K562 (cell line): ENCODE measurements at regions not wholly inside any gene's neighbourhood (a gene's known extent, or its start where the extent isn't known, plus 50 kb on each side); places are given as distances from the start of the nearest gene placed in this dataset.

ENCODE experiments used
- CEBPG ChIP-seq, 3 experiments: fragments of 200-800 bp in 1 of 3; sonication (Bioruptor generic) in 1 of 3; sonication (generic) in 1 of 3; formaldehyde crosslinking in 1 of 3; IDR thresholded peaks in 2 of 3; conservative IDR thresholded peaks in 1 of 3; 2 replicates each; pipeline versions ENCODE4 v1.6.1 to v1.8.0; 2016 to 2022; ENCODE audit warnings: missing compliant biosample characterization in 2 of 3, missing genetic modification characterization in 2 of 3, mild to moderate bottlenecking in 1 of 3, missing genetic modification reagents in 1 of 3
- GABPA ChIP-seq: fragments of 200-800 bp; sonication (Bioruptor generic); conservative IDR thresholded peaks from 2 replicates; pipeline ENCODE4 v1.6.1; 2016; ENCODE audit warnings: low read depth, missing genetic modification characterization, missing compliant biosample characterization
- TF ChIP-seq, protein P1 (sequence below), 3 experiments: IDR thresholded peaks in 2 of 3; conservative IDR thresholded peaks in 1 of 3; 2 replicates each; pipeline ENCODE4 v1.5.1; 2011 to 2012; ENCODE audit warnings: low read length in 3 of 3, mild to moderate bottlenecking in 3 of 3, control low read depth in 2 of 3, improper control_type of control experiment in 1 of 3, inconsistent platforms in 1 of 3, low read depth in 1 of 3, mixed read lengths in 1 of 3, moderate library complexity in 1 of 3; ENCODE audit not compliant: insufficient read depth in 2 of 3
- TF ChIP-seq, protein P2 (sequence below): sonication (generic); formaldehyde crosslinking; IDR thresholded peaks from 2 replicates; pipeline ENCODE4 v1.5.0; 2020; ENCODE audit warnings: missing genetic modification reagents

DNA sequence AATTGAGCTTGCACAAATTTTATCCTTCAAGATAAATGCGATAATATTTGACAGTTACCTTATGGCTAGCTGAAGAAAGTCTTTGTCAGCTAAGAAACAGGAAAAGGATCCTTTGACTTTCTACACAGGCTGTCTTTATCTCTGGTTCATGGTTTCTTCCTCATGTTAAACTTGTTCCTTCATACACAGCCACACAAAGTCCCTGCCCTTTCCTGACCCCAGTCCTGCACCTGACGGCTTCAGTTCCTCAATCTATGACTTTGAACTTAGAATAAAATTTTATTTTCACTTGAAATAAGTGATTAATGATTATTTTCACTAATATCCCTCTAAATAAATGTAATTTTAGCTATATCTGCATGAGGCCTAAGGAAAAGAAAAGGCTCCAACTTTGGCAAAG is 77.8 kb upstream of the PRSS1 start:
- TF ChIP-seq, protein P1, sequence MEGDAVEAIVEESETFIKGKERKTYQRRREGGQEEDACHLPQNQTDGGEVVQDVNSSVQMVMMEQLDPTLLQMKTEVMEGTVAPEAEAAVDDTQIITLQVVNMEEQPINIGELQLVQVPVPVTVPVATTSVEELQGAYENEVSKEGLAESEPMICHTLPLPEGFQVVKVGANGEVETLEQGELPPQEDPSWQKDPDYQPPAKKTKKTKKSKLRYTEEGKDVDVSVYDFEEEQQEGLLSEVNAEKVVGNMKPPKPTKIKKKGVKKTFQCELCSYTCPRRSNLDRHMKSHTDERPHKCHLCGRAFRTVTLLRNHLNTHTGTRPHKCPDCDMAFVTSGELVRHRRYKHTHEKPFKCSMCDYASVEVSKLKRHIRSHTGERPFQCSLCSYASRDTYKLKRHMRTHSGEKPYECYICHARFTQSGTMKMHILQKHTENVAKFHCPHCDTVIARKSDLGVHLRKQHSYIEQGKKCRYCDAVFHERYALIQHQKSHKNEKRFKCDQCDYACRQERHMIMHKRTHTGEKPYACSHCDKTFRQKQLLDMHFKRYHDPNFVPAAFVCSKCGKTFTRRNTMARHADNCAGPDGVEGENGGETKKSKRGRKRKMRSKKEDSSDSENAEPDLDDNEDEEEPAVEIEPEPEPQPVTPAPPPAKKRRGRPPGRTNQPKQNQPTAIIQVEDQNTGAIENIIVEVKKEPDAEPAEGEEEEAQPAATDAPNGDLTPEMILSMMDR (IDR thresholded peaks at IDR 0.05 in 2 of 3, conservative IDR thresholded peaks at IDR 0.05 in 1 of 3; ENCODE audit: insufficient read depth in 2 of 3, low read depth in 1 of 3, low read length in 3 of 3): no peak
- TF ChIP-seq, protein P2, sequence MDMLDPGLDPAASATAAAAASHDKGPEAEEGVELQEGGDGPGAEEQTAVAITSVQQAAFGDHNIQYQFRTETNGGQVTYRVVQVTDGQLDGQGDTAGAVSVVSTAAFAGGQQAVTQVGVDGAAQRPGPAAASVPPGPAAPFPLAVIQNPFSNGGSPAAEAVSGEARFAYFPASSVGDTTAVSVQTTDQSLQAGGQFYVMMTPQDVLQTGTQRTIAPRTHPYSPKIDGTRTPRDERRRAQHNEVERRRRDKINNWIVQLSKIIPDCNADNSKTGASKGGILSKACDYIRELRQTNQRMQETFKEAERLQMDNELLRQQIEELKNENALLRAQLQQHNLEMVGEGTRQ (CRISPR knock-in tag): no peak
- TF ChIP-seq CEBPG (CRISPR knock-in tag; IDR thresholded peaks at IDR 0.05): no peak
- no peak for TF ChIP-seq CEBPG (tag; conservative IDR thresholded peaks at IDR 0.05 in 1 of 2, IDR thresholded peaks at IDR 0.05 in 1 of 2)
- no peak for TF ChIP-seq GABPA (tag)
